ENCODE measurements at regions not wholly inside any gene's neighbourhood (a gene's known extent, or its start where the extent isn't known, plus 50 kb on each side); places are given as distances from the start of the nearest gene placed in this dataset.

DNA sequence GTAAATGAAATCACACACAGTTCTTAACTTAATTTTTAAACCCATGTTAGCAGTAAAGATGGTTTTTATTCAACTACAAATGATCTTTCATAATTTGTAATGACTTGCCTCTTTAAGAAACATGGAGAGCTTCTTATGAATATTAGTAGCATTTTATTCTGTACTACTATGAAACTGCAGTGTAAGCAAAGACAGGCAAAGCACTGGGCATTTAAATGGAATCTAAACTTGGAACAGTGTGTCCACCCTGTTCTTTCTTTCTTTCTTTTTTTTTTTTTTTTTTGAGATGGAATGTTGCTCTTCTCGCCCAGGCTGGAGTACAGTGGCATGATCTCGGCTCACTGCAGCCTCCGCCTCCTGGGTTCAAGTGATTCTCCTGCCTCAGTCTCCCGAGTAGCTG is 740.4 kb upstream of the IGFBP3 start:
- Mint-ChIP-seq H3K27me3 (ENCODE audit: low read depth) (no peaks in the 10 kb centered on the region), H3K4me3 (ENCODE audit: low read depth) (no peak overlapping the region), H3K36me3 (ENCODE audit: low read depth) (no peaks in the 10 kb centered on the region), H3K4me1 (ENCODE audit: low read depth) (no peaks in the 10 kb centered on the region), H3K9me3 (peaks cover 7% of the 10 kb centered on the region), H3K27ac (no peak overlapping the region)
- intact Hi-C loops (cut with micrococcal nuclease), result no loop called here
- no peak for DNase-seq (ENCODE audit: low spot score)

DNA sequence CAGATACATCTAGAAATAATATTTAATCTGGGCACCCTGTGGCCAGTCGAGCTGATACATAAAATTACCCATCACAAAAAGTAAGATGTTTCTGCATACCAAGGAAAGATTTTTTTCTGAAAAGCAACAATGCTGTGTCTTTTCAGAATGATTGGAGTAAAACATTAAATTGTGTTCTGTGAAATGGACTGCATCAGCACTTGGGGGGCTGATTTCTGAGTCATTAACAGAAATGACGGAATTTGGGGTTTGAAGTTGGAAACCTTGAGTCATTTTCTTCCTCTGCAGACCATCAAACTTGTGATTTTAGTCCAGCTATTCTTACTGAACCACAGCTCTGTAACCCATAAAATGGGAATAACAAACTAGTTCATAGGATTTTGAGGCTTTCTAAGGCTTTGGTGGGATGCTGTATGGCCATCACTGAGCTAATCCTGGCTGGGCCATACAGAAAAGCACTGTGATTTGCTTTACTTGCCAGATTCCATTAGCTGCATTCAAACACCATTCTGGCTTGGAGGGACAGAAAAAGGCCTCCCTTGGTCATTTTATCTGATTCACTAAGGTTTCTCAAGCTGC is 739.4 kb upstream of the IGFBP3 start:
- intact Hi-C loops (cut with micrococcal nuclease), result no loop called here
- H3K9me3 Mint-ChIP-seq, result peaks cover 7% of the 10 kb centered on the region
- no peaks in the 10 kb centered on the region for H3K27me3 Mint-ChIP-seq (ENCODE audit: low read depth)
- DNase-seq (ENCODE audit: low spot score), result no peak
- H3K36me3 Mint-ChIP-seq (ENCODE audit: low read depth), result no peaks in the 10 kb centered on the region
- no peak overlapping the region for H3K4me3 Mint-ChIP-seq (ENCODE audit: low read depth)
- no peaks in the 10 kb centered on the region for H3K4me1 Mint-ChIP-seq (ENCODE audit: low read depth)
- H3K27ac Mint-ChIP-seq, result no peak overlapping the region

DNA sequence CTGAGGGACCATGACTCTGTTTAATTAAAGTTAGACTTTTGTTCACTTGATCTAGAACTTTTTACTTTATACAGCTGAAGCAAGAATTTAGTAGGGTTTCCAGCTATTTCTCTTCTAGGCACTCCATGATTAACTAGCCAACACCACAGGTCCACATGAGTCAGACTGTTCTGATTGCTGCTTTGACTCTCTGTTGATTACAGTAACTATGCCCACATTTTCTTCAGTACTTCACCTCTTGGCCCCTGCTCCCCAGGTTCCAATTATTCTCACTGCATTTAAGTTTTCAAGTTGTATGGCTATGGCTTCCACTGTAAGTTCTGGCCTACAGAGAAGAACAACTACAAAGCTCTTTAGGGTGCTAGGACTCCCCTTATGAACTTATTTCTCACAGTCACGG is 737.2 kb upstream of the IGFBP3 start:
- H3K27me3 Mint-ChIP-seq (ENCODE audit: low read depth), result no peaks in the 10 kb centered on the region
- DNase-seq (ENCODE audit: low spot score), result no peak
- H3K4me3 Mint-ChIP-seq (ENCODE audit: low read depth), result no peak overlapping the region
- intact Hi-C loops (cut with micrococcal nuclease), result no loop called here
- no peaks in the 10 kb centered on the region for H3K36me3 Mint-ChIP-seq (ENCODE audit: low read depth)
- H3K27ac Mint-ChIP-seq, result no peak overlapping the region
- H3K9me3 Mint-ChIP-seq, result peaks cover 7% of the 10 kb centered on the region
- no peaks in the 10 kb centered on the region for H3K4me1 Mint-ChIP-seq (ENCODE audit: low read depth)

DNA sequence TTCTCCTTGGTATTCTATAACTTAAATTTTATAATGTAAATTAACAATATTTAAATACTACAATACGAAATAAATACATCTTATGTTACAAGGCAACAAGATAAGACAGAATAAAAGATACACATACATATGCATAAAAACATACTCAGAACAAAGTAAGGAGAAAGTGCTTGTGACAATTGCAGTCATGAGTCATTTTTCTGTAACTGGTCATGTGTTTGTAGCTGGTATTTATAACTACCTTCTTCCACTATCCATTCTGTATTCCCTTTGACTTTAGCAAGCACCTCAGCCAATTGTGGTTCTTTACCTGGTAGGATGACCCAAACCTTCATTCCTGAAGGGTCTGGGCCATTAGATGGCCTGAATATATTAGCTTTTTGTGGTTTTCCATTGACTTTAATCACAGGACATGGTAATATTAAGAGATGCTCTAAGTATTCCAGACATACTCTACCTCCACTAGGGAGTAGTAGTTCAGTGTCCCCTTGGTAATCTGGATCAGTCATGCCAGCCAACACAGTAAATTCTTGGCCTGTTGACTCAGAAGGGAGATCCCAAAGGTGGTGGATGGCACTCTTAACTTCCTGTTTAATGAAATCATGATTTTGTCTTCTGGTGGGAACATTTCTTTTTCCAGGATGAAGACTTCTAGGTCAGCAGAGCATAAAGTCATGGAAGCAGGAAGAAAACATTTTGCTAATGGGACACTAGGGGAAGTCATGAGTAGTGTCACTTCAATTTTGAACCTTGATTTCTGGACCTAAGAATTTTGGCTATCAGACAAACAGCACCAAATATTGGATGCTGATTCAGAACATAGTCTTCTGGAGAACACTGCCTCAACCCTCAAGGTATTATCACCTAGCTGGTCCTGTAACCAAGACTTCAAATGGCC is 733.7 kb upstream of the IGFBP3 start:
- no peak for DNase-seq (ENCODE audit: low spot score)
- intact Hi-C loops (cut with micrococcal nuclease), result no loop called here
- H3K27ac Mint-ChIP-seq, result no peak overlapping the region

DNA sequence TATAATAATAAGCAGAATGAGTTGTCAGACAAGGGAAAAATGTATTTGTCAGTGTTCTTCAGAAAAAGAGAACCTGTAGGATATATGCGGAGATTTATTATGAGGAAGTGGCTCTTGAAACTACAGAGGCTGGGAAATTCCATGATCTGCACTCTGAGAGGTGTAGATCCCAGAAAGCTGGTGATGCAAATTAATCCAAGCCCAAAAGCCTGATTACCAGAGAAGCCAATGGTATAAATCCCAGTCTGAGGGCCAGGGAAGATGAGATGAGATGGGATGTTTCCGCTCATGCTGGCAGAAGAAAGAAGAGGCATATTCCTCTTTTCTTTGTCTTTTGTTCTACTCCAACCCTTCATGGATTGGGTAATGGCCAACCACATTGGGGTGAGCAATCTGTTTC is 732.8 kb upstream of the IGFBP3 start:
- no peak overlapping the region for H3K4me3 Mint-ChIP-seq (ENCODE audit: low read depth)
- H3K27me3 Mint-ChIP-seq (ENCODE audit: low read depth), result no peaks in the 10 kb centered on the region
- intact Hi-C loops (cut with micrococcal nuclease), result no loop called here
- no peaks in the 10 kb centered on the region for H3K36me3 Mint-ChIP-seq (ENCODE audit: low read depth)
- DNase-seq (ENCODE audit: low spot score), result no peak
- H3K9me3 Mint-ChIP-seq, result peaks cover 22% of the 10 kb centered on the region
- H3K4me1 Mint-ChIP-seq (ENCODE audit: low read depth), result no peaks in the 10 kb centered on the region
- no peak overlapping the region for H3K27ac Mint-ChIP-seq

More for the DNA sequence above, 733.7 kb upstream of the IGFBP3 start:
- H3K27me3 Mint-ChIP-seq (ENCODE audit: low read depth), result no peaks in the 10 kb centered on the region
- H3K9me3 Mint-ChIP-seq, result peaks cover 17% of the 10 kb centered on the region
- H3K36me3 Mint-ChIP-seq (ENCODE audit: low read depth), result no peaks in the 10 kb centered on the region
- no peaks in the 10 kb centered on the region for H3K4me1 Mint-ChIP-seq (ENCODE audit: low read depth)
- no peak overlapping the region for H3K4me3 Mint-ChIP-seq (ENCODE audit: low read depth)

DNA sequence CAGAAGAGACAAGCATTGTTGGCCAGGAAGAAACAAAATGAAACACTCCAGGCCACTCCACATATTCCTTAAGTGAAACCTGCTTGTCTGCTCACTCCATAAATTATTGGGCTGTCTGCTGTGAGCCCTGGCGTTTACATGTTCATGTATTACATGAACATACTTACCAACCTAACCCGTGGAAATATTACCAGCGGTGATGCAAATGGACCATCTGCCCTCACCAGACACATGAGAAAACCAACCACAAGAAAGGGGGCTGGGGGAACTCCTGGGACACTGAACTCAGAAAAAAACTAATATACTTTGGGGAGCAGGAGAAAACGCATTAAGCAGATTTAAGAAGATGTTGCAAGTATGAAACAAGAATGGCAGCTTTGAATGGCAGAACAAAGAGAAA is 731.2 kb upstream of the IGFBP3 start:
- peaks cover 26% of the 10 kb centered on the region for H3K9me3 Mint-ChIP-seq
- intact Hi-C loops (cut with micrococcal nuclease), result no loop called here
- no peak overlapping the region for H3K27ac Mint-ChIP-seq
- no peak for DNase-seq (ENCODE audit: low spot score)
- no peaks in the 10 kb centered on the region for H3K27me3 Mint-ChIP-seq (ENCODE audit: low read depth)
- H3K36me3 Mint-ChIP-seq (ENCODE audit: low read depth), result no peaks in the 10 kb centered on the region
- no peak overlapping the region for H3K4me3 Mint-ChIP-seq (ENCODE audit: low read depth)
- no peaks in the 10 kb centered on the region for H3K4me1 Mint-ChIP-seq (ENCODE audit: low read depth)

DNA sequence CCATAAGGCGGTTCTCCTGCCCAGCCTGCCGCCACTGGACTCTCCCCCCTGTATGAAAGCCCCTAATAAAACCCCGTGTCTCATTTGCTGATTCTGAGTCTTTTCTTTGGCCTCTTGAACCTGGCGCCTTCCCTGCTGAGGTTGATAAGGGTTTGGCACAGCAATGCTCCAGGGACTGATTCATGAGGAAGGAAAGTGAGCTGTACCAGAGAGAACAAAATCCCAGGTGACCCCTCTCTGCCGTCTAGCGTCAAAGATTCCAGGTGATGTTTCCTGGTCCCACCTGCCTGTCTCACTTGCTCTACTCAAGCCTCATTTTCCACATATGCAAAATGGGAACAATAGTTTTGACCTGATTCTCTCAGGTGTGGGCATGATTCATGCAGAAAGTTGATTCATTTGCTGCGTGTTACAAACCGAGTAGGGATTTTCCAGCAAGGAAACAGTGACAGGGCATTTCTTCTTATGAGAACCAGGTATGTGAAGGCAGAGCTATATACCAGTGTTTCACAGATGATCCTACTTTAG is 730.6 kb upstream of the IGFBP3 start:
- Mint-ChIP-seq H3K4me3 (ENCODE audit: low read depth) (no peak overlapping the region), H3K36me3 (ENCODE audit: low read depth) (no peaks in the 10 kb centered on the region), H3K9me3 (peaks cover 26% of the 10 kb centered on the region), H3K4me1 (ENCODE audit: low read depth) (no peaks in the 10 kb centered on the region), H3K27ac (no peak overlapping the region), H3K27me3 (ENCODE audit: low read depth) (no peaks in the 10 kb centered on the region)
- no peak for DNase-seq (ENCODE audit: low spot score)
- intact Hi-C loops (cut with micrococcal nuclease), result no loop called here

DNA sequence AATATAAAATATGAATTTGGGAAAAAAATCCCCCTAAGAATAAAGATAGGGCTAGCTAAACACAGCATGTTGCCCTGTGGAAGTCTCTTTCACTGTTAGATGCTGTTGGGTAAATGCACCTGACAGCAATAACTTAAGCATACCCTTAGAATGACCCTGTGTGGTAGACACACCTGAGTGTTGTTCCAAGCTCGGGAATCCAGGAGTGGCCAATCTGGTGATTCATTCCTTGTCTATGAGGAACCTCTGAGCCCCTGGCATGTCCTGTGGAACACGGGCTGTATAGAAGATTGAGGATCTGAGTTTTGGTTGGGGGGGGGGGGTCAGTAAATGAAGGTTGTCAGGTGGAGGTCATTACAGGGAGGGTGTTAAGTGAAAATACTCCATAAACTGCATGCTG is 730.0 kb upstream of the IGFBP3 start:
- H3K4me3 Mint-ChIP-seq (ENCODE audit: low read depth), result no peak overlapping the region
- no peak for DNase-seq (ENCODE audit: low spot score)
- no peak overlapping the region for H3K27ac Mint-ChIP-seq

DNA sequence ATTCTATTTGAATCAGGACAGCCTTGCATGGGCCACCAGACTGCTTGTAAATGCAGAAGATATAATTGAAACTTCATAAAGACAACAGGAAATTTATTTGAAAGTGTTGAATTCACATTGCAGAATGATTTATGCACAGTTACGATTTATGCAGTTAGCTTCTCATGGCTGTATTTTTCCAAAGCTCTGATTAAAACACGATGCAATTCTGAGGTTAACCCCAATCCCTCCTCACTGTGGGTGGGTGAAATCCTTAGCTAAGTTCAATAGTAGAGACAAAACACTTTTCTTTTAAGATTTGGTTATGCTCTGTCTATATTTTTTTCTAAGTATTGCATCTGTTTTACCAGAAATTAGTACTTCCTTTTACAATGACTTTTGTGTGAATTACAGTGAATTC is 728.8 kb upstream of the IGFBP3 start:
- no peak overlapping the region for H3K27ac Mint-ChIP-seq
- no peaks in the 10 kb centered on the region for H3K36me3 Mint-ChIP-seq (ENCODE audit: low read depth)
- H3K4me3 Mint-ChIP-seq (ENCODE audit: low read depth), result no peak overlapping the region
- H3K27me3 Mint-ChIP-seq (ENCODE audit: low read depth), result no peaks in the 10 kb centered on the region
- intact Hi-C loops (cut with micrococcal nuclease), result no loop called here
- H3K9me3 Mint-ChIP-seq, result peaks cover 32% of the 10 kb centered on the region
- no peaks in the 10 kb centered on the region for H3K4me1 Mint-ChIP-seq (ENCODE audit: low read depth)
- no peak for DNase-seq (ENCODE audit: low spot score)

More for the DNA sequence above, 730.0 kb upstream of the IGFBP3 start:
- no peaks in the 10 kb centered on the region for H3K27me3 Mint-ChIP-seq (ENCODE audit: low read depth)
- H3K36me3 Mint-ChIP-seq (ENCODE audit: low read depth), result no peaks in the 10 kb centered on the region
- H3K4me1 Mint-ChIP-seq (ENCODE audit: low read depth), result no peaks in the 10 kb centered on the region
- intact Hi-C loops (cut with micrococcal nuclease), result no loop called here
- H3K9me3 Mint-ChIP-seq, result peaks cover 30% of the 10 kb centered on the region

DNA sequence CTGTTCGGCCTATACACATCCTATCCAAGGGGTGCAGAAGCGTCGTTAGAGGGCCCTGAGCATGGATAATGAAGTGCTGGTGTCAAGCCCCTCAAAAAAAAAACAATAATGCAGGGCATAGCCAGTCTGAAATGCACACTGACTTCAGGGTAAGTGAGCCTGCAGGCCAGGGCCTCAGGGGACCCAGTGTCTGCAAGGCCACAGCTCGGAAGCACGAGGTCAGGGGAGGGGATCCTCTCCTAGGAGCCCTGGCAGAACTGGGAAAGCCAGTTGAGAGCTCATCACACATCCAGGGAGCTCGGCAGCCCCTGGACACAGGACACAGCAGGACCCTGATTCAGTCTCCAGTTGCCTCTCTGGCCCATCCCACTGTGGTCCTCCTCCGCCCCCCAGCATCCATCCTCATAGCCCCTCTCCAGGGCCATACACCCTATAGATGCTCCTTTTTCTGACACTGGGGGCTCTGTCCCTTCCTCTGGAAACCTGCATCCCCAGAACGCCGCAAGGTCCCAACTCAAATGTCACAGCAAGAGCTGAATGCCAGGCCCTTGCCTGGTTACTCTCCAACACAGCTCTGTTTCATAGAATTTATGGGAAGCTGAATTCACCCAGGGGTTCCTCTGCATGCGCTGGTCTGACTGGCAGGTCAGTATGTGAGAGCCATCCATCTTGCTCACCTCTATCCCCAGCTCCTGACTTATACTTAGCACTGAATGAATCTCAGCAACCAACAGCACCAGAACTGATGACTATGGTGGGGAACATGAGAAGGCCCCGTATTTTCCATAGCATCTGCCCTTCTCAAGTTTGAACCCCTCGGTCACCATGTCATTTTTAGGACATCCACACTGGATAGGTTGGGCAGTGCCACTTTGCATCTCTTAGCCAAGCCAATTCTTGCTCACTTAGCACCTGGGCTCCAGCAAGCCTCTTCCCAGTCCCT is 717.0 kb upstream of the IGFBP3 start:
- DNase-seq (ENCODE audit: low spot score), result no peak
- Mint-ChIP-seq H3K27ac (no peak overlapping the region), H3K27me3 (ENCODE audit: low read depth) (no peaks in the 10 kb centered on the region), H3K4me1 (ENCODE audit: low read depth) (no peaks in the 10 kb centered on the region), H3K9me3 (peaks cover 16% of the 10 kb centered on the region), H3K36me3 (ENCODE audit: low read depth) (no peaks in the 10 kb centered on the region), H3K4me3 (ENCODE audit: low read depth) (no peak overlapping the region)
- intact Hi-C loops (cut with micrococcal nuclease), result no loop called here

DNA sequence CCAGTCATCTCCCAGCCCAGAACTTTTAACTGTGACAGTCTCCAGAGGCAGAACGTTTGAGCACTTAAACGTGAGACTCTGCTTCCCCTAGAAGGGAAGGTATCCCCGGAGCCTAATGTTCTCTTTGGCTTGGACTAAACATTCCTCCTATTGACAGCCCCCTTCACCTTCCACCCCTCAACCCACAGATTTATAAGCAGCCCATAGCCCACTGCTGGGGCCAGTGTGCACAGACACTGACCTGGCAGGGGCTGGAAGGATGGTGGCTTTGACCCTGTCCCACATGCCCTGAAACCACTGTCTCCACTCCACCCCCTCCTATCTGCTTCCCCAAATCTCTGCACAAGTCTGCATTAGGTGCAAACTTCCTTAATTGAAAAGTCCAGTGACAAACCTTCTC is 715.0 kb upstream of the IGFBP3 start:
- intact Hi-C loops (cut with micrococcal nuclease), result no loop called here
- no peaks in the 10 kb centered on the region for H3K27me3 Mint-ChIP-seq (ENCODE audit: low read depth)
- no peak overlapping the region for H3K27ac Mint-ChIP-seq
- DNase-seq (ENCODE audit: low spot score), result no peak
- H3K4me1 Mint-ChIP-seq (ENCODE audit: low read depth), result no peaks in the 10 kb centered on the region
- H3K4me3 Mint-ChIP-seq (ENCODE audit: low read depth), result no peak overlapping the region
- H3K36me3 Mint-ChIP-seq (ENCODE audit: low read depth), result no peaks in the 10 kb centered on the region
- H3K9me3 Mint-ChIP-seq, result peaks cover 21% of the 10 kb centered on the region

DNA sequence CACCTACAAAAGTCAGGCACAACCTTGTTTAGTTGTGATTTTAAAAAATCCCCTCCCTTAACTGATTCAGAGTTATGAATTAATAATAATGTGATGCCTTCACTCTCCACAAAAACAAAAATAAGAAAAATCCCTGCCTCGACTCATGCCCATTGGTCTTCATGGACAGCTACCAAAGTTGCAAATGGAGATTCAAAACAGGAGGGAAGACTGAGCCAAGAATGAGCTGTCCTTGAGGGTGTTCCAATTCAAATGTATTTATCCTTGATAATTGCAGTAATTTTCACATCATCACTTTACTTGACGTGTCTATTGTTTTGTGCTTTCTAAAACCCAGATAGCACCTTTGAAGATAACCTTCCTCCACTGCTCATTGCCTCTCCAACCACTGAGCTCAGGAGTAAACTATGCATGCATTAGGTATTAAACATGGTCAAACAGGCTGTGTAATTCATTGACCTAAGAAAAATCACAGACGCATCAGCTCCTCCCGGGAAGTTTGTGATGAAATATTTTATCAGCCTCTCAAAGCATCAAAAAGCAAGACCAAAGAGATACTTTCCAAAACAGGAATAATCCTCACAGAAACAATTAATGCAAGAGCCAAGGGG is 712.7 kb upstream of the IGFBP3 start:
- Mint-ChIP-seq H3K4me1 (ENCODE audit: low read depth) (no peaks in the 10 kb centered on the region), H3K36me3 (ENCODE audit: low read depth) (no peaks in the 10 kb centered on the region), H3K4me3 (ENCODE audit: low read depth) (no peak overlapping the region), H3K9me3 (peaks cover 15% of the 10 kb centered on the region), H3K27ac (no peak overlapping the region), H3K27me3 (ENCODE audit: low read depth) (no peaks in the 10 kb centered on the region)
- no peak for DNase-seq (ENCODE audit: low spot score)
- intact Hi-C loops (cut with micrococcal nuclease), result no loop called here
